HepG2 (cell line): ENCODE measurements at regions not wholly inside any gene's neighbourhood (a gene's known extent, or its start where the extent isn't known, plus 50 kb on each side); places are given as distances from the start of the nearest gene placed in this dataset.

Source experiments
- ATAC-seq: fragments of 200-7000 bp; cut with Tn5 transposase; 3 replicates; pipeline ENCODE4 v1.9.1; 2020; ENCODE audit warnings: mild to moderate bottlenecking, moderate library complexity
- BruUV-seq: library from RNA; stranded (reverse); fragments of 400-500 nt; replicated peaks from 2 replicates; lab custom pipeline; 2021; lab: Mats Ljungman, UMichigan
- CTCF ChIA-PET: fragments of 300-600 bp; formaldehyde crosslinking; extraction: SDS; loops from one replicate; lab custom pipeline; 2021; ENCODE audit warnings: low total read pairs, inconsistent platforms, low intra/inter-chr PET ratio; lab: Yijun Ruan, JAX
- POLR2A ChIA-PET: fragments of 350-600 bp; sonication (Branson Sonifier 250); formaldehyde crosslinking; loops from one replicate; lab custom pipeline; 2020; ENCODE audit warnings: antibody characterized with exemption, inconsistent platforms; lab: Yijun Ruan, JAX
- DNase-seq: peaks from one replicate; pipeline ENCODE4 v3.0.0-alpha.2; 2015; ENCODE audit warnings: low spot score
- FAIRE-seq: peaks from 3 replicates; lab custom pipeline; 2011; peaks lifted over from hg19 to GRCh38; lab: Jason Lieb, UNC
- H2AFZ ChIP-seq: one replicate; pipeline ENCODE4 v1.6.1; 2011; ENCODE audit warnings: low read length, inconsistent platforms
- H3K27ac ChIP-seq: fragments of 300-600 bp; 3 replicates; pipeline ENCODE4 v1.8.0; 2011; ENCODE audit warnings: mixed run types, mild to moderate bottlenecking, mixed read lengths, low read length, inconsistent platforms; ENCODE audit not compliant: insufficient read depth; ENCODE audit errors: extremely low read length
- H3K27me3 ChIP-seq, 2 experiments: fragments of 200-600 bp in 1 of 2; 2 replicates in 1 of 2; 3 replicates in 1 of 2; pipeline versions ENCODE4 v1.6.0 to v1.8.0; 2011; ENCODE audit warnings: low read length in 2 of 2, mild to moderate bottlenecking in 2 of 2, moderate library complexity in 2 of 2, inconsistent platforms in 1 of 2; ENCODE audit not compliant: insufficient read depth in 2 of 2, control insufficient read depth in 1 of 2
- H3K36me3 ChIP-seq, 2 experiments: fragments of 200-600 bp in 1 of 2; replicated peaks in 1 of 2; 2 replicates in 1 of 2; 3 replicates in 1 of 2; pipeline versions ENCODE4 v1.5.1 to v1.8.0; 2011; ENCODE audit warnings: low read length in 2 of 2, inconsistent platforms in 1 of 2; ENCODE audit not compliant: insufficient read depth in 2 of 2, control insufficient read depth in 1 of 2
- H3K4me1 ChIP-seq: 2 replicates; pipeline ENCODE4 v1.5.1; 2012; ENCODE audit warnings: low read length, inconsistent platforms; ENCODE audit not compliant: insufficient read depth
- H3K4me2 ChIP-seq: 2 replicates; pipeline ENCODE4 v1.6.0; 2011; ENCODE audit warnings: low read depth, low read length, inconsistent platforms
- H3K4me3 ChIP-seq, 3 experiments: fragments of 200-600 bp in 1 of 3; sonication (generic), shearing (Covaris generic) in 1 of 3; replicated peaks in 1 of 3; 2 replicates each; pipeline ENCODE4 v1.5.1; 2011 to 2016; ENCODE audit warnings: low read length in 3 of 3, inconsistent platforms in 2 of 3, low read depth in 2 of 3, mild to moderate bottlenecking in 2 of 3, control low read depth in 1 of 3, mixed read lengths in 1 of 3; ENCODE audit not compliant: insufficient read depth in 1 of 3
- H3K79me2 ChIP-seq: one replicate; pipeline ENCODE4 v1.6.1; 2011; ENCODE audit warnings: low read length, inconsistent platforms; ENCODE audit not compliant: insufficient read depth
- H3K9ac ChIP-seq: 2 replicates; pipeline ENCODE4 v1.6.0; 2011; ENCODE audit warnings: mild to moderate bottlenecking, low read depth, low read length, inconsistent platforms; ENCODE audit not compliant: insufficient read depth
- H3K9me3 ChIP-seq: 2 replicates; pipeline ENCODE4 v1.5.1; 2012; ENCODE audit warnings: mild to moderate bottlenecking, low read length
- H4K20me1 ChIP-seq: 2 replicates; pipeline ENCODE4 v1.6.0; 2011; ENCODE audit warnings: inconsistent platforms, mild to moderate bottlenecking, low read length, moderate library complexity; ENCODE audit not compliant: insufficient read depth
- ARHGAP35 ChIP-seq: sonication (generic); formaldehyde crosslinking; IDR thresholded peaks from 2 replicates; pipeline ENCODE4 v1.9.0; 2022; ENCODE audit warnings: mild to moderate bottlenecking, inconsistent platforms, moderate library complexity, missing genetic modification reagents, borderline replicate concordance
- GFI1 ChIP-seq: sonication (generic); formaldehyde crosslinking; IDR thresholded peaks from 2 replicates; pipeline ENCODE4 v1.5.0; 2020; ENCODE audit warnings: missing genetic modification reagents, mild to moderate bottlenecking, borderline replicate concordance
- GPN1 ChIP-seq: sonication (generic); formaldehyde crosslinking; IDR thresholded peaks from 2 replicates; pipeline ENCODE4 v1.5.1; 2020; ENCODE audit warnings: missing genetic modification reagents, borderline replicate concordance
- JUND ChIP-seq: sonication (generic); formaldehyde crosslinking; IDR thresholded peaks from 2 replicates; pipeline ENCODE4 v1.8.0; 2022; ENCODE audit warnings: mild to moderate bottlenecking, missing genetic modification reagents
- KLF6 ChIP-seq: IDR thresholded peaks from 2 replicates; pipeline ENCODE4 v1.8.0; 2016; ENCODE audit warnings: missing biosample characterization, missing genetic modification reagents
- MXD4 ChIP-seq: IDR thresholded peaks from 2 replicates; pipeline ENCODE4 v1.6.1; 2016; ENCODE audit warnings: mild to moderate bottlenecking, missing biosample characterization, missing genetic modification reagents
- POLR2AphosphoS5 ChIP-seq: IDR thresholded peaks from 2 replicates; pipeline ENCODE4 v1.6.1; 2012; ENCODE audit warnings: low read depth, low read length
- RBFOX2 ChIP-seq: fragments of 200-400 bp; formaldehyde crosslinking; IDR thresholded peaks from 2 replicates; pipeline ENCODE4 v1.6.1; 2017; ENCODE audit warnings: low read depth, mild to moderate bottlenecking, low read length
- SMC3 ChIP-seq: IDR thresholded peaks from 2 replicates; pipeline ENCODE4 v1.6.1; 2011; ENCODE audit warnings: low read length, improper control_type of control experiment
- ZFP36L1 ChIP-seq: sonication (generic); formaldehyde crosslinking; IDR thresholded peaks from 2 replicates; pipeline ENCODE4 v1.8.0; 2022; ENCODE audit warnings: mild to moderate bottlenecking, missing genetic modification reagents, moderate library complexity
- ZFY ChIP-seq: sonication (generic); formaldehyde crosslinking; IDR thresholded peaks from 2 replicates; pipeline ENCODE4 v1.4.0; 2020; ENCODE audit warnings: missing genetic modification reagents
- ZNF205 ChIP-seq: IDR thresholded peaks from 2 replicates; pipeline ENCODE4 v1.6.1; 2018; ENCODE audit warnings: missing biosample characterization, missing genetic modification reagents
- in situ Hi-C: cut with HindIII; loops from 2 replicates; pipeline ENCODE4 v1.10.0; 2017; ENCODE audit warnings: low pct_unique_long_range_greater_than_20kb; ENCODE audit not compliant: extremely low pct_ligation_motif_present
- intact Hi-C: fragments of 100-400 bp; cut with micrococcal nuclease; formaldehyde crosslinking; loops from one replicate; pipeline ENCODE4 v1.10.0; 2022; ENCODE audit not compliant: unreplicated experiment
- TF ChIP-seq, protein P1 (sequence below): sonication (generic); formaldehyde crosslinking; IDR thresholded peaks from 2 replicates; pipeline ENCODE4 v1.4.0; 2020; ENCODE audit warnings: mild to moderate bottlenecking, missing genetic modification reagents
- TF ChIP-seq, protein P2 (sequence below): sonication (generic); formaldehyde crosslinking; IDR thresholded peaks from 2 replicates; pipeline ENCODE4 v1.5.1; 2020; ENCODE audit warnings: missing genetic modification reagents, mild to moderate bottlenecking, borderline replicate concordance
- TF ChIP-seq, protein P3 (sequence below): sonication (generic); formaldehyde crosslinking; IDR thresholded peaks from 2 replicates; pipeline ENCODE4 v1.5.0; 2020; ENCODE audit warnings: missing genetic modification reagents
- TF ChIP-seq, protein P4 (sequence below): sonication (generic); formaldehyde crosslinking; IDR thresholded peaks from 2 replicates; pipeline ENCODE4 v1.5.1; 2020; ENCODE audit warnings: missing genetic modification reagents, mild to moderate bottlenecking, borderline replicate concordance

DNA sequence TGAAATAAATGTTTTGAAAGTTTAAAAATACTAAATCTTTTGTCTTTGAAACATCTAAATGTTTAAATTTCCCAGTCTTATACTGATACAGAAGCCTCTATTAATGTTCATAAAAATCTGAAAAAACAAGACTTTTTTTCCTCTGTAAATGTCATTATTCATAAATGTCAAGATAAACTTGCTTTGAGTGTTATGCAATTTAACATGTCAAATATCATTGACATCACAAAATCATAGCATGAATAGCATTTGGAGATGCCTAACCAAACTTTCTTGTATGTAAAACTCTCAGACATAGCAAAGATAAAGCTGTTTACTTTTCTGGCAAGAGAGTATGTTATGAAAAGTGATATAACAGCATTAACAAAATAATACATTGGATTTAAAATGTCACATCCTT lies 128.0 kb upstream of the CDH19 start:
- BruUV-seq: no TSS peak
- Histone ChIP-seq H3K79me2 (no peaks in the 10 kb centered on the region), H3K9ac (no peak overlapping the region), H3K27me3 (no peaks in the 10 kb centered on the region), H3K4me2 (no peak overlapping the region), H4K20me1 (no peaks in the 10 kb centered on the region), H3K4me3 (no peak overlapping the region), H2AFZ (no peak overlapping the region), H3K27ac (no peak overlapping the region), H3K36me3 (no peaks in the 10 kb centered on the region), H3K9me3 (no peaks in the 10 kb centered on the region), H3K4me1 (no peaks in the 10 kb centered on the region)
- TF ChIP-seq GPN1 (CRISPR knock-in tag): no peak
- TF ChIP-seq ZFP36L1: no peak
- no peak for TF ChIP-seq SMC3
- no peak for TF ChIP-seq POLR2AphosphoS5
- no peak for TF ChIP-seq JUND (CRISPR knock-in tag)
- no peak for TF ChIP-seq KLF6 (CRISPR knock-in tag)
- TF ChIP-seq GFI1 (CRISPR knock-in tag): no peak
- TF ChIP-seq, protein P1, sequence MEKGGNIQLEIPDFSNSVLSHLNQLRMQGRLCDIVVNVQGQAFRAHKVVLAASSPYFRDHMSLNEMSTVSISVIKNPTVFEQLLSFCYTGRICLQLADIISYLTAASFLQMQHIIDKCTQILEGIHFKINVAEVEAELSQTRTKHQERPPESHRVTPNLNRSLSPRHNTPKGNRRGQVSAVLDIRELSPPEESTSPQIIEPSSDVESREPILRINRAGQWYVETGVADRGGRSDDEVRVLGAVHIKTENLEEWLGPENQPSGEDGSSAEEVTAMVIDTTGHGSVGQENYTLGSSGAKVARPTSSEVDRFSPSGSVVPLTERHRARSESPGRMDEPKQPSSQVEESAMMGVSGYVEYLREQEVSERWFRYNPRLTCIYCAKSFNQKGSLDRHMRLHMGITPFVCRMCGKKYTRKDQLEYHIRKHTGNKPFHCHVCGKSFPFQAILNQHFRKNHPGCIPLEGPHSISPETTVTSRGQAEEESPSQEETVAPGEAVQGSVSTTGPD (CRISPR knock-in tag): no peak
- TF ChIP-seq, protein P2, sequence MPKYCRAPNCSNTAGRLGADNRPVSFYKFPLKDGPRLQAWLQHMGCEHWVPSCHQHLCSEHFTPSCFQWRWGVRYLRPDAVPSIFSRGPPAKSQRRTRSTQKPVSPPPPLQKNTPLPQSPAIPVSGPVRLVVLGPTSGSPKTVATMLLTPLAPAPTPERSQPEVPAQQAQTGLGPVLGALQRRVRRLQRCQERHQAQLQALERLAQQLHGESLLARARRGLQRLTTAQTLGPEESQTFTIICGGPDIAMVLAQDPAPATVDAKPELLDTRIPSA: no peak
- no peak for TF ChIP-seq ZNF205
- TF ChIP-seq, protein P3, sequence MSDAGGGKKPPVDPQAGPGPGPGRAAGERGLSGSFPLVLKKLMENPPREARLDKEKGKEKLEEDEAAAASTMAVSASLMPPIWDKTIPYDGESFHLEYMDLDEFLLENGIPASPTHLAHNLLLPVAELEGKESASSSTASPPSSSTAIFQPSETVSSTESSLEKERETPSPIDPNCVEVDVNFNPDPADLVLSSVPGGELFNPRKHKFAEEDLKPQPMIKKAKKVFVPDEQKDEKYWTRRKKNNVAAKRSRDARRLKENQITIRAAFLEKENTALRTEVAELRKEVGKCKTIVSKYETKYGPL (CRISPR knock-in tag): no peak
- no peak for TF ChIP-seq ZFY (CRISPR knock-in tag)
- TF ChIP-seq ARHGAP35: no peak
- no peak for TF ChIP-seq RBFOX2
- TF ChIP-seq, protein P4, sequence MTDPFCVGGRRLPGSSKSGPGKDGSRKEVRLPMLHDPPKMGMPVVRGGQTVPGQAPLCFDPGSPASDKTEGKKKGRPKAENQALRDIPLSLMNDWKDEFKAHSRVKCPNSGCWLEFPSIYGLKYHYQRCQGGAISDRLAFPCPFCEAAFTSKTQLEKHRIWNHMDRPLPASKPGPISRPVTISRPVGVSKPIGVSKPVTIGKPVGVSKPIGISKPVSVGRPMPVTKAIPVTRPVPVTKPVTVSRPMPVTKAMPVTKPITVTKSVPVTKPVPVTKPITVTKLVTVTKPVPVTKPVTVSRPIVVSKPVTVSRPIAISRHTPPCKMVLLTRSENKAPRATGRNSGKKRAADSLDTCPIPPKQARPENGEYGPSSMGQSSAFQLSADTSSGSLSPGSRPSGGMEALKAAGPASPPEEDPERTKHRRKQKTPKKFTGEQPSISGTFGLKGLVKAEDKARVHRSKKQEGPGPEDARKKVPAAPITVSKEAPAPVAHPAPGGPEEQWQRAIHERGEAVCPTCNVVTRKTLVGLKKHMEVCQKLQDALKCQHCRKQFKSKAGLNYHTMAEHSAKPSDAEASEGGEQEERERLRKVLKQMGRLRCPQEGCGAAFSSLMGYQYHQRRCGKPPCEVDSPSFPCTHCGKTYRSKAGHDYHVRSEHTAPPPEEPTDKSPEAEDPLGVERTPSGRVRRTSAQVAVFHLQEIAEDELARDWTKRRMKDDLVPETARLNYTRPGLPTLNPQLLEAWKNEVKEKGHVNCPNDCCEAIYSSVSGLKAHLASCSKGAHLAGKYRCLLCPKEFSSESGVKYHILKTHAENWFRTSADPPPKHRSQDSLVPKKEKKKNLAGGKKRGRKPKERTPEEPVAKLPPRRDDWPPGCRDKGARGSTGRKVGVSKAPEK (CRISPR knock-in tag): no peak
- no peak for TF ChIP-seq MXD4 (CRISPR knock-in tag)
- FAIRE-seq (no peak), DNase-seq (no peak), ATAC-seq (no peak)
- in situ Hi-C loops: no loop called here
- CTCF ChIA-PET: no interaction called here
- POLR2A ChIA-PET: no interaction called here
- intact Hi-C loops: no loop called here
